Endothelial cell of umbilical vein (primary cell): ENCODE measurements at regions not wholly inside any gene's neighbourhood (a gene's known extent, or its start where the extent isn't known, plus 50 kb on each side); places are given as distances from the start of the nearest gene placed in this dataset.

ENCODE experiments used
- BruUV-seq: library from RNA; stranded (reverse); fragments of 400-500 nt; replicated peaks from 2 replicates; lab custom pipeline; 2021; lab: Mats Ljungman, UMichigan
- CTCF ChIA-PET: fragments of 300-600, 350-600 bp; sonication (Branson Sonifier 250); formaldehyde crosslinking; loops from one replicate; lab custom pipeline; 2021; ENCODE audit warnings: antibody characterized with exemption, inconsistent platforms; lab: Charles Lee
- POLR2A ChIA-PET: fragments of 300-600, 350-600 bp; sonication (Branson Sonifier 250); formaldehyde crosslinking; loops from one replicate; lab custom pipeline; 2021; ENCODE audit warnings: antibody characterized with exemption, inconsistent platforms; lab: Charles Lee
- DNase-seq: peaks from one replicate; pipeline ENCODE4 v3.0.0-alpha.2; 2011; ENCODE audit warnings: low read depth, low spot score
- FAIRE-seq: peaks from 2 replicates; lab custom pipeline; 2011; peaks lifted over from hg19 to GRCh38; lab: Jason Lieb, UNC
- H2AFZ ChIP-seq: 2 replicates; pipeline ENCODE4 v1.6.0; 2012; ENCODE audit warnings: low read depth, low read length, control low read depth, inconsistent platforms
- H3K27ac ChIP-seq: 2 replicates; pipeline ENCODE4 v1.5.1; 2011; ENCODE audit warnings: low read depth, mild to moderate bottlenecking, control low read depth, low read length, moderate library complexity; ENCODE audit not compliant: insufficient read depth
- H3K27me3 ChIP-seq, 2 experiments: 2 replicates each; pipeline versions ENCODE4 v1.6.0 to v1.6.1; 2011; ENCODE audit warnings: low read length in 2 of 2, mixed read lengths in 1 of 2; ENCODE audit not compliant: control insufficient read depth in 2 of 2, insufficient read depth in 2 of 2
- H3K36me3 ChIP-seq, 2 experiments: 2 replicates in 1 of 2; 3 replicates in 1 of 2; pipeline ENCODE4 v1.5.1; 2011; ENCODE audit warnings: low read length in 2 of 2, mild to moderate bottlenecking in 1 of 2, moderate library complexity in 1 of 2; ENCODE audit not compliant: control insufficient read depth in 2 of 2, insufficient read depth in 2 of 2; ENCODE audit errors: extremely low read depth in 1 of 2
- H3K4me1 ChIP-seq: 3 replicates; pipeline ENCODE4 v1.5.1; 2011; ENCODE audit warnings: mild to moderate bottlenecking, low read length; ENCODE audit not compliant: control insufficient read depth, insufficient read depth; ENCODE audit errors: extremely low read depth
- H3K4me2 ChIP-seq: 2 replicates; pipeline ENCODE4 v1.6.1; 2011; ENCODE audit warnings: low read length, control low read depth, mixed read lengths; ENCODE audit not compliant: insufficient read depth
- H3K4me3 ChIP-seq, 3 experiments: fragments of 200-600 bp in 1 of 3; sonication (generic), shearing (Covaris generic) in 1 of 3; replicated peaks in 1 of 3; 2 replicates each; pipeline ENCODE4 v1.5.1; 2011 to 2016; ENCODE audit warnings: control low read depth in 3 of 3, low read length in 3 of 3, mild to moderate bottlenecking in 2 of 3, inconsistent platforms in 1 of 3, low read depth in 1 of 3, moderate library complexity in 1 of 3; ENCODE audit not compliant: insufficient read depth in 1 of 3
- H3K79me2 ChIP-seq: 2 replicates; pipeline ENCODE4 v1.6.0; 2012; ENCODE audit warnings: low read length, inconsistent platforms; ENCODE audit not compliant: control insufficient read depth, insufficient read depth
- H3K9ac ChIP-seq: replicated peaks from 2 replicates; pipeline ENCODE3; 2011; ENCODE audit warnings: low read length, control low read depth; ENCODE audit not compliant: insufficient read depth; ENCODE audit errors: extremely low read depth
- H3K9me1 ChIP-seq: replicated peaks from 3 replicates; pipeline ENCODE4 v1.6.0; 2011; ENCODE audit warnings: mild to moderate bottlenecking, low read length; ENCODE audit not compliant: control insufficient read depth, insufficient read depth; ENCODE audit errors: extremely low read depth
- H3K9me3 ChIP-seq: replicated peaks from 2 replicates; pipeline ENCODE4 v1.5.1; 2012; ENCODE audit warnings: low read length, inconsistent platforms; ENCODE audit not compliant: control insufficient read depth, insufficient read depth
- H4K20me1 ChIP-seq: replicated peaks from 2 replicates; pipeline ENCODE3; 2011; ENCODE audit warnings: mild to moderate bottlenecking, low read length; ENCODE audit not compliant: control insufficient read depth, insufficient read depth; ENCODE audit errors: extremely low read depth
- CTCF ChIP-seq, 2 donors: IDR thresholded peaks; 1 replicate in 1 of 2; 2 replicates in 1 of 2; pipeline ENCODE4 v1.5.1; 2011; ENCODE audit warnings: low read length in 2 of 2, mild to moderate bottlenecking in 2 of 2, moderate library complexity in 2 of 2, control low read depth in 1 of 2, inconsistent platforms in 1 of 2, low read depth in 1 of 2; ENCODE audit not compliant: insufficient read depth in 1 of 2; ENCODE audit errors: extremely low read depth in 1 of 2
- EZH2 ChIP-seq: IDR thresholded peaks from 2 replicates; pipeline ENCODE4 v1.6.1; 2012; ENCODE audit warnings: borderline replicate concordance, low read depth, mild to moderate bottlenecking, moderate library complexity, low read length, inconsistent platforms; ENCODE audit not compliant: severe bottlenecking
- FOS ChIP-seq: IDR thresholded peaks from 2 replicates; pipeline ENCODE4 v1.6.1; 2011; ENCODE audit warnings: mild to moderate bottlenecking, low read length, moderate library complexity, borderline replicate concordance; ENCODE audit not compliant: insufficient read depth
- GATA2 ChIP-seq: IDR thresholded peaks from 2 replicates; pipeline ENCODE4 v1.7.0; 2011; ENCODE audit warnings: low read depth, mild to moderate bottlenecking, moderate library complexity, mixed read lengths, low read length; ENCODE audit not compliant: insufficient read length, insufficient read depth
- JUN ChIP-seq: IDR thresholded peaks from 2 replicates; pipeline ENCODE4 v1.6.1; 2011; ENCODE audit warnings: borderline replicate concordance, low read depth; ENCODE audit not compliant: insufficient read length, insufficient read depth
- MAX ChIP-seq: IDR thresholded peaks from 2 replicates; pipeline ENCODE4 v1.6.1; 2011; ENCODE audit not compliant: insufficient read depth, insufficient read length
- MYC ChIP-seq: IDR thresholded peaks from one replicate; pipeline ENCODE4 v1.6.1; 2011; ENCODE audit warnings: mild to moderate bottlenecking, low read depth, low read length
- POLR2A ChIP-seq: IDR thresholded peaks from 2 replicates; pipeline ENCODE4 v1.6.1; 2012; ENCODE audit warnings: low read depth, mild to moderate bottlenecking, control low read depth, low read length
- POLR2AphosphoS5 ChIP-seq: IDR thresholded peaks from 2 replicates; pipeline ENCODE4 v1.6.1; 2012; ENCODE audit warnings: low read depth, mild to moderate bottlenecking, control low read depth, low read length, moderate library complexity; ENCODE audit not compliant: insufficient read depth
- dilution Hi-C: fragments of 300-500 bp; cut with MboI; formaldehyde crosslinking; loops from one replicate; pipeline ENCODE4 v1.15.0; 2019; ENCODE audit warnings: low sequenced_read_pairs; ENCODE audit not compliant: extremely low pct_ligation_motif_present
- intact Hi-C: fragments of 100-400 bp; cut with micrococcal nuclease; formaldehyde crosslinking; loops from one replicate; pipeline ENCODE4 v1.10.0; 2022

- Histone ChIP-seq H3K4me3 (no peak overlapping the region), H2AFZ (no peak overlapping the region), H3K9me3 (no peaks in the 10 kb centered on the region), H3K9me1 (no peaks in the 10 kb centered on the region), H3K9ac (no peak overlapping the region), H3K36me3 (no peaks in the 10 kb centered on the region), H4K20me1 (no peaks in the 10 kb centered on the region), H3K27me3 (no peaks in the 10 kb centered on the region), H3K27ac (no peak overlapping the region), H3K4me2 (no peak overlapping the region), H3K79me2 (no peaks in the 10 kb centered on the region), H3K4me1 (no peaks in the 10 kb centered on the region)
- POLR2A ChIA-PET, result no interaction called here
- no TSS peak for BruUV-seq
- CTCF ChIA-PET, result no interaction called here
- intact Hi-C loops (no loop called here), dilution Hi-C loops (no loop called here)
- FAIRE-seq (no peak), DNase-seq (no peak)
- TF ChIP-seq CTCF (IDR thresholded peaks at IDR 0.05; ENCODE audit: extremely low read depth in 1 of 2, insufficient read depth in 1 of 2, low read depth in 1 of 2, low read length in 2 of 2), result no peak
- no peak for TF ChIP-seq EZH2
- no peak for TF ChIP-seq POLR2AphosphoS5
- TF ChIP-seq GATA2, result no peak
- no peak for TF ChIP-seq MYC
- TF ChIP-seq JUN, result no peak
- TF ChIP-seq FOS, result no peak
- no peak for TF ChIP-seq MAX
- no peak for TF ChIP-seq POLR2A
These were observed 264.1 kb downstream of the CBLN1 start for GRCh38 chr16:49017501-49017900.
